GM23248 (cell line): ENCODE measurements at regions not wholly inside any gene's neighbourhood (a gene's known extent, or its start where the extent isn't known, plus 50 kb on each side); places are given as distances from the start of the nearest gene placed in this dataset.

ENCODE experiments used
- EZH2 ChIP-seq: fragments of 200-600 bp; sonication (generic); IDR thresholded peaks from 2 replicates; pipeline ENCODE4 v1.6.1; 2018; ENCODE audit warnings: antibody characterized with exemption, mild to moderate bottlenecking; ENCODE audit not compliant: insufficient read depth, poor library complexity, severe bottlenecking
- EZH2phosphoT487 ChIP-seq: fragments of 200-600 bp; sonication (generic); IDR thresholded peaks from 2 replicates; pipeline ENCODE4 v1.6.1; 2018; ENCODE audit warnings: antibody characterized with exemption, moderate library complexity, mild to moderate bottlenecking, low read depth; ENCODE audit not compliant: insufficient read depth

DNA sequence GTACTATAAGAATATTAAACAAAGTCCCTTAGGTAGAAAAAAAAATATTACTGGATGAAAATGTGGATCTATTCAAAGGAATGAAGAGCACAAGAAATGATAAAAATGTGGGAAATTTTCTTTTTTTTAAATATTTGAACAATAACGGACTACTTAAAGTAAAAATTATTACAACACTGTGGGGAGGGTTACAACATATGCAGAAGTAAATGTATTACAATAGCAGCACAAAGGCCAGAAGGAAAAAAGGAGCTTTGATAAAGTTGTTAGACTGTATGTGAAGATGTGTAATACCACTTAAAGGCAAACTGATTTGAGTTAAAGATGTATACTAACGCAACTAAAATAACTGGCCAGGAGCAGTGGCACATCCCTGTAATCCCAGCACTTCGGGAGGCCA lies 427.1 kb downstream of the SHQ1 start:
- TF ChIP-seq EZH2 (no peak), EZH2phosphoT487 (no peak)
